IMR-90 (cell line): ENCODE measurements at regions not wholly inside any gene's neighbourhood (a gene's known extent, or its start where the extent isn't known, plus 50 kb on each side); places are given as distances from the start of the nearest gene placed in this dataset.

ENCODE experiments used
- CEBPB ChIP-seq: IDR thresholded peaks from 2 replicates; pipeline ENCODE4 v1.6.1; 2012; ENCODE audit warnings: low read depth, low read length, improper control_type of control experiment
- MAZ ChIP-seq: IDR thresholded peaks from 2 replicates; pipeline ENCODE4 v1.6.1; 2012; ENCODE audit warnings: low read depth, mild to moderate bottlenecking, low read length, improper control_type of control experiment, moderate library complexity, borderline replicate concordance
- POLR2A ChIP-seq: IDR thresholded peaks from 2 replicates; pipeline ENCODE4 v1.6.1; 2012; ENCODE audit warnings: mild to moderate bottlenecking, low read depth, low read length
- TF ChIP-seq, protein P1 (sequence below): conservative IDR thresholded peaks from 2 replicates; pipeline ENCODE4 v1.5.1; 2012; ENCODE audit warnings: mild to moderate bottlenecking, low read depth, low read length, improper control_type of control experiment

DNA sequence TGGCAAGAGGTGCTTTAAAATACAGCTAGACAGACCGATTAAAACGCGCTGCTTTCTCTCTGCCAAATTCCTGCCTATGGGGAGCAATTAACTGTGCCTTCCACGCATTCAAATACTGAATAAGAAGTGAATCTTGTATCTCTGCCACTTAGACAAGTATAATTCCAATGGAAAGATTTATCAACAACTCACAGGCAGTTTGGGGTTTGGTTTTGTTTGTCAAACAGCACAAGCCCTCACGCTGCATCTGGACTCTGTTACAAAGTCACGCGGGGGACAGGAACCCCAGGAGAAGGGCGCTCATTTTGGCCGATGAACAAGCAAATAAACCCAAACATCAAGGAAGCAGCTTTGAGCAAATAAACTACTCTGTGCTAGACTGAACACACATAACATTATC is 61.8 kb upstream of the TMCO5A start:
- TF ChIP-seq CEBPB (no peak), MAZ (no peak), POLR2A (no peak)
- TF ChIP-seq, protein P1, sequence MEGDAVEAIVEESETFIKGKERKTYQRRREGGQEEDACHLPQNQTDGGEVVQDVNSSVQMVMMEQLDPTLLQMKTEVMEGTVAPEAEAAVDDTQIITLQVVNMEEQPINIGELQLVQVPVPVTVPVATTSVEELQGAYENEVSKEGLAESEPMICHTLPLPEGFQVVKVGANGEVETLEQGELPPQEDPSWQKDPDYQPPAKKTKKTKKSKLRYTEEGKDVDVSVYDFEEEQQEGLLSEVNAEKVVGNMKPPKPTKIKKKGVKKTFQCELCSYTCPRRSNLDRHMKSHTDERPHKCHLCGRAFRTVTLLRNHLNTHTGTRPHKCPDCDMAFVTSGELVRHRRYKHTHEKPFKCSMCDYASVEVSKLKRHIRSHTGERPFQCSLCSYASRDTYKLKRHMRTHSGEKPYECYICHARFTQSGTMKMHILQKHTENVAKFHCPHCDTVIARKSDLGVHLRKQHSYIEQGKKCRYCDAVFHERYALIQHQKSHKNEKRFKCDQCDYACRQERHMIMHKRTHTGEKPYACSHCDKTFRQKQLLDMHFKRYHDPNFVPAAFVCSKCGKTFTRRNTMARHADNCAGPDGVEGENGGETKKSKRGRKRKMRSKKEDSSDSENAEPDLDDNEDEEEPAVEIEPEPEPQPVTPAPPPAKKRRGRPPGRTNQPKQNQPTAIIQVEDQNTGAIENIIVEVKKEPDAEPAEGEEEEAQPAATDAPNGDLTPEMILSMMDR = no peak
